Thoracic aorta (tissue), 2 donors: ENCODE measurements at regions not wholly inside any gene's neighbourhood (a gene's known extent, or its start where the extent isn't known, plus 50 kb on each side); places are given as distances from the start of the nearest gene placed in this dataset.

ENCODE experiments used
- ATAC-seq: fragments of 150-250 bp; one replicate; pipeline ENCODE4 v1.8.0; 2017; ENCODE audit warnings: low read depth; ENCODE audit not compliant: insufficient number of reproducible peaks, low FRiP score
- DNase-seq: peaks from one replicate; pipeline ENCODE4 v3.0.0-alpha.2; 2020; ENCODE audit warnings: low spot score
- H3K27ac ChIP-seq, 2 donors: fragments of 200-600 bp; sonication (generic); 1 replicate in 1 of 2; 2 replicates in 1 of 2; pipeline ENCODE4 v1.5.1; 2016; ENCODE audit warnings: mild to moderate bottlenecking in 2 of 2, moderate library complexity in 2 of 2
- H3K27me3 ChIP-seq: fragments of 200-600 bp; sonication (generic); replicated peaks from 2 replicates; pipeline ENCODE4 v1.6.0; 2016; ENCODE audit warnings: mild to moderate bottlenecking; ENCODE audit not compliant: insufficient read depth
- H3K36me3 ChIP-seq: fragments of 200-600 bp; sonication (generic); one replicate; pipeline ENCODE4 v1.5.1; 2016
- H3K4me1 ChIP-seq, 2 donors: fragments of 200-600 bp; sonication (generic); 1 replicate in 1 of 2; 2 replicates in 1 of 2; pipeline versions ENCODE4 v1.5.1 to v1.6.0; 2016; ENCODE audit warnings: low read depth in 2 of 2, mild to moderate bottlenecking in 1 of 2; ENCODE audit not compliant: control insufficient read depth in 1 of 2
- H3K4me3 ChIP-seq: fragments of 200-600 bp; sonication (generic); 2 replicates; pipeline ENCODE4 v1.5.1; 2016; ENCODE audit warnings: mild to moderate bottlenecking
- H3K9me3 ChIP-seq: fragments of 200-600 bp; sonication (generic); 2 replicates; pipeline ENCODE4 v1.5.1; 2016
- TF ChIP-seq, protein P1 (sequence below): fragments of 200-600 bp; sonication (generic); IDR thresholded peaks from one replicate; pipeline ENCODE4 v1.5.1; 2019; ENCODE audit warnings: antibody characterized with exemption

DNA sequence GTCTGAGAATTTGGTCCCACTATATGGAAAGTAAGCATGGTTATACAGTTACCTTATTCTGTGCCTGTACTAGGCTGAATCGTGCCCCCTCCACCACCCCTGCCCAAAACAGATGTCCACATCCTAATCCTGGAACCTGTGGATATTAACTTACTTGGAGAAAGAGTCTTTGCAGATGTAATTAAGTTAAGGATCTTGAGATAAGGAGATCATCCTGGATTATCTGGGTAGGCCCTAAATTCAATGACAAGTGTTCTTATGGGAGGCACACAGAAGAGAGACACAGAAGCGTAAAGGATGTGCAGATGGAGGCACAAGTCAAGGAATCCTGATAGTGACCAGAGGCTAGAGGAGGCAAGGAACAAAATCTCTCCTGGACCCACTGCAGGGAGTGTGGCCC, 116.7 kb upstream of the MAN1A1 start:
- TF ChIP-seq, protein P1, sequence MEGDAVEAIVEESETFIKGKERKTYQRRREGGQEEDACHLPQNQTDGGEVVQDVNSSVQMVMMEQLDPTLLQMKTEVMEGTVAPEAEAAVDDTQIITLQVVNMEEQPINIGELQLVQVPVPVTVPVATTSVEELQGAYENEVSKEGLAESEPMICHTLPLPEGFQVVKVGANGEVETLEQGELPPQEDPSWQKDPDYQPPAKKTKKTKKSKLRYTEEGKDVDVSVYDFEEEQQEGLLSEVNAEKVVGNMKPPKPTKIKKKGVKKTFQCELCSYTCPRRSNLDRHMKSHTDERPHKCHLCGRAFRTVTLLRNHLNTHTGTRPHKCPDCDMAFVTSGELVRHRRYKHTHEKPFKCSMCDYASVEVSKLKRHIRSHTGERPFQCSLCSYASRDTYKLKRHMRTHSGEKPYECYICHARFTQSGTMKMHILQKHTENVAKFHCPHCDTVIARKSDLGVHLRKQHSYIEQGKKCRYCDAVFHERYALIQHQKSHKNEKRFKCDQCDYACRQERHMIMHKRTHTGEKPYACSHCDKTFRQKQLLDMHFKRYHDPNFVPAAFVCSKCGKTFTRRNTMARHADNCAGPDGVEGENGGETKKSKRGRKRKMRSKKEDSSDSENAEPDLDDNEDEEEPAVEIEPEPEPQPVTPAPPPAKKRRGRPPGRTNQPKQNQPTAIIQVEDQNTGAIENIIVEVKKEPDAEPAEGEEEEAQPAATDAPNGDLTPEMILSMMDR = no peak
- Histone ChIP-seq H3K4me3 (no peak overlapping the region), H3K36me3 (no peaks in the 10 kb centered on the region), H3K27me3 (no peaks in the 10 kb centered on the region), H3K4me1 (no peaks in the 10 kb centered on the region), H3K27ac (no peak overlapping the region), H3K9me3 (no peaks in the 10 kb centered on the region)
- DNase-seq = no peak
- no peak for ATAC-seq

DNA sequence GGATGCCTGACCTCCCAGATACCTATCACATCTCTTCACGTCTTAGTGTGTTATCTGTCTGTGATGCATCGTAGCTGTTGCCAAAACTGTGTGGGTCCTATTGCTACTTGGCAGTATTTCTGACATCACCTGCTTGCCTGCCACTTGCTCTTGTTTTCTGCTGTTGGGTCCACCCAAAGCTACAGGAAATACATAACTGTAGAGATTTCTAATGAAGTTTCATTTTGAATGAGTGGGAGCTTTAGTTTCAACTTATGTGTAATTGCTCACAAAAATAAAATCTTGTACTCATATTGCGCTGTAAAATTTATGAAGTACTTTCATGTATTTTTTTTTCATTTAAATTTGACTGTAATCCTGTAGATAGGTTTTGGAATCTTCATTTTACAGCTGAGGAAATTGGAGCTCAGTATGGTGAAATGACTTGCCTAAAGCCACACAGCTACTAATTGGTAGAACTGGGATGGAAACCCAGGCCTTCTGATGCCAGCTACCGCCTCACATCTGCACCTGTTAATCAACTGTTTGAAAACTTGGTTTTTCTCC, 113.6 kb upstream of the MAN1A1 start:
- DNase-seq = no peak
- H3K36me3 ChIP-seq = no peaks in the 10 kb centered on the region
- ATAC-seq = no peak
- no peak overlapping the region for H3K4me3 ChIP-seq
- no peaks in the 10 kb centered on the region for H3K4me1 ChIP-seq
- no peaks in the 10 kb centered on the region for H3K9me3 ChIP-seq
- TF ChIP-seq, protein P1 = no peak
- no peaks in the 10 kb centered on the region for H3K27me3 ChIP-seq
- H3K27ac ChIP-seq = no peak overlapping the region

DNA sequence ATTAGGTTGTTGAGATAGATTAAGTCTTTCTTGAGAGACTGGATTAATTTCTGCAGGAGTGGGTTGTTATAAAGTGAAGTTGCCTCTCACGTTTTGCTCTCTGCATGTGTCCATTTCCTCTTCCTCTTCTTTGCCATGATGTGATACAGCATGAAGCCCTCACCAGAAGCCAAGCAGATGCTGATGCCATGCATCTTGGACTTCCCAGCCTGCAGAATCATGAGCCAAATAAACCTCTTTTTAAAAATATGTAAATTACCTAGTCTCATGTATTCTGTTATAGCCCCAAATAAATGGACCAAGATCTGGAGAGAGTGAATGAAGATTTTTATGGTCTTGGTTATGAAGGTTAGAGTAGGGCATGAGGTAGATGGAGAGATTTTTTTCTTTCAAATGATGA, 111.6 kb upstream of the MAN1A1 start:
- Histone ChIP-seq H3K27ac (no peak overlapping the region), H3K9me3 (no peaks in the 10 kb centered on the region), H3K36me3 (no peaks in the 10 kb centered on the region), H3K4me1 (no peaks in the 10 kb centered on the region), H3K27me3 (no peaks in the 10 kb centered on the region), H3K4me3 (no peak overlapping the region)
- DNase-seq = no peak
- ATAC-seq = no peak
- TF ChIP-seq, protein P1 = no peak

DNA sequence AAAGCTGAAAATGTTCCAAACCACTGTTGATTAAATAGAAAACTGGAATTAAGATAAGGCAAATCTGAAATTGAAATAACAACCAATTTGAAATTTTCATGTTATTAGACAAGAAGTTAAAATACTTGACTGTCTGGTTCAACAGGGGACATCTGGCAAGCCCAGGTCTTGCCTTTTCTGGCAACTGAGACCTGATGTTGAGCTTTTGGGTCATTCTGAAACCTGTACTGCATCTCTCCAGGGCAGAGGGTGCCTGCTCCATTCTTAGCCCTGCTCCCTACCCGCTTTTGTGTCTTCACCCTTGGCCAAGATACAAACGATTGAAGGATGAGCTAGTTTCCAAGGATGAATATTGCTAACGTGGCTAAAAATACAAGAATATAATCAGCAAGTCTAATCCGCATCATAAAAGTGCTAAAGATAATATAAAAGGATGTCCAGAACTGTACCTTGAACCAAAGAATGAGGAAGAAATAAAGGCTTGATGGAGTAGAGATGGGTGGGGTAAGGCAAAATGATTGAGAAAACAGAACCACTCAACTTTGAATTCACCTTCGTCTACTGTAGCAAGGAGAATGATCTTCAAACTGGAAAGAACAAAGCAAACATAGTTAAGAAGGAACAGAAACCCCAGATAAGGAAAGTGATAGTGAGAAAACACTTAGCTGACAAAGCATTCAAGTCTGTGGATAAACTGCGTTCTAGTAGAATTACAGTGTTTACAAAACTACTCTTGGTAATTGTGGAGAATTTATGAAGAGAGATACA, 109.8 kb upstream of the MAN1A1 start:
- no peak for DNase-seq
- Histone ChIP-seq H3K9me3 (no peaks in the 10 kb centered on the region), H3K4me1 (no peaks in the 10 kb centered on the region), H3K27me3 (no peaks in the 10 kb centered on the region), H3K4me3 (no peak overlapping the region), H3K36me3 (no peaks in the 10 kb centered on the region), H3K27ac (no peak overlapping the region)
- no peak for ATAC-seq
- TF ChIP-seq, protein P1 = no peak

DNA sequence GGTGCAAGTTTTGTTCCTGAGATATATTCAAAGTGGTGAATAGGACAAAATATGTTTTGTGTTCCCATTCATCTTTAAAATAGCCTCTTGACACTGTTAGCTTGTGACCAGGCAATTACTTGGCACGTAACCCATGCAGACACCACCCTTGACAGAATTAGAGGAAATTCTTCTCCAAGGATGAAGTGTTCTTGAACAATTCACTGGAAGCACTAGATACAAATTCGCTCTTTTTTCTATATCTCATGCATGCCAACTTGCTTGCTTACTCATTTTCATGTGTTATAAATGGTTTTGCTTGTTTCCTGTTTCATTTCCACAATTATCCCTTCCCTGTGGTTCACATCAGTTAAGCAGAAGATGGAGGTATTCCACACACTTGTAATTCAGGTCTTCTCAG, 105.2 kb upstream of the MAN1A1 start:
- no peak overlapping the region for H3K27ac ChIP-seq
- ATAC-seq = no peak
- H3K27me3 ChIP-seq = no peaks in the 10 kb centered on the region
- no peak for DNase-seq
- TF ChIP-seq, protein P1 = no peak
- no peak overlapping the region for H3K4me3 ChIP-seq
- peaks cover 0 to 3% of the 10 kb centered on the region in 2 donors for H3K4me1 ChIP-seq
- H3K9me3 ChIP-seq = no peaks in the 10 kb centered on the region
- no peaks in the 10 kb centered on the region for H3K36me3 ChIP-seq
